ENCODE measurements at regions not wholly inside any gene's neighbourhood (a gene's known extent, or its start where the extent isn't known, plus 50 kb on each side); places are given as distances from the start of the nearest gene placed in this dataset.

GRCh38 chr4:53917729-53918128, 146.7 kb downstream of the CHIC2 start:
- TF ChIP-seq, protein P1, sequence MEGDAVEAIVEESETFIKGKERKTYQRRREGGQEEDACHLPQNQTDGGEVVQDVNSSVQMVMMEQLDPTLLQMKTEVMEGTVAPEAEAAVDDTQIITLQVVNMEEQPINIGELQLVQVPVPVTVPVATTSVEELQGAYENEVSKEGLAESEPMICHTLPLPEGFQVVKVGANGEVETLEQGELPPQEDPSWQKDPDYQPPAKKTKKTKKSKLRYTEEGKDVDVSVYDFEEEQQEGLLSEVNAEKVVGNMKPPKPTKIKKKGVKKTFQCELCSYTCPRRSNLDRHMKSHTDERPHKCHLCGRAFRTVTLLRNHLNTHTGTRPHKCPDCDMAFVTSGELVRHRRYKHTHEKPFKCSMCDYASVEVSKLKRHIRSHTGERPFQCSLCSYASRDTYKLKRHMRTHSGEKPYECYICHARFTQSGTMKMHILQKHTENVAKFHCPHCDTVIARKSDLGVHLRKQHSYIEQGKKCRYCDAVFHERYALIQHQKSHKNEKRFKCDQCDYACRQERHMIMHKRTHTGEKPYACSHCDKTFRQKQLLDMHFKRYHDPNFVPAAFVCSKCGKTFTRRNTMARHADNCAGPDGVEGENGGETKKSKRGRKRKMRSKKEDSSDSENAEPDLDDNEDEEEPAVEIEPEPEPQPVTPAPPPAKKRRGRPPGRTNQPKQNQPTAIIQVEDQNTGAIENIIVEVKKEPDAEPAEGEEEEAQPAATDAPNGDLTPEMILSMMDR (IDR thresholded peaks at IDR 0.05; ENCODE audit: poor library complexity), result no peak
- no peak for TF ChIP-seq EZH2phosphoT487 (IDR thresholded peaks at IDR 0.05; ENCODE audit: low read depth, severe bottlenecking, unreplicated experiment)
- no peak for TF ChIP-seq EZH2 (IDR thresholded peaks at IDR 0.05; ENCODE audit: borderline replicate concordance)
- no peak overlapping the region for H3K4me2 ChIP-seq

DNA sequence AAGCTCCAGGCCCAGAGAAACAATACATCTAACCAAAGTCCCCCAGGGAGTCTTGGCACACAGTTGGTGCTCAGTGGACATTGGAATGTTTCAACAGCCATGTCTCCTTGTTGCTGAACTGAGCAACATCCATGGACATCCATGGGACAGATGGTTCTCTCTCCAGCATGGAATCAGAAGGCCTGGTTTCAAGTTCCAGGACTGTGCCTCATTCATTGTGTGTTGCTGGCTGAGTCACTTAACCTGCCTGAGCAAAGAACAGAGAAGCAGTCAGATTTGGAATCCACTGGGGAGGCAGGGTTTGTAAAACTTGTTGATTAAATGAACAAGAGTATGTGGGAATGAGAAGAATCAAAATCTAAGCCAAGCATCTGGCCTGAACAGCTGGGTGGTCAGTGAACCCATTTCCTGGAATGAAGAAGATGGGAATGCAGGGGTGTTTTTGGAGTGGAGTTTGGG, 147.9 kb downstream of the CHIC2 start:
- Histone ChIP-seq H3K27ac (no peak overlapping the region), H3K4me3 (no peak overlapping the region), H3K79me2 (no peaks in the 10 kb centered on the region), H3K27me3 (no peaks in the 10 kb centered on the region), H3K4me2 (no peak overlapping the region), H4K20me1 (ENCODE audit: insufficient read depth, poor library complexity, severe bottlenecking) (no peaks in the 10 kb centered on the region), H3K4me1 (ENCODE audit: insufficient read depth) (no peaks in the 10 kb centered on the region), H3K36me3 (replicated peaks; ENCODE audit: insufficient read depth, low read depth) (no peaks in the 10 kb centered on the region), H3K9me3 (ENCODE audit: low read depth) (no peaks in the 10 kb centered on the region), H3K9me2 (replicated peaks; ENCODE audit: insufficient read depth) (no peaks in the 10 kb centered on the region), H2AFZ (no peak overlapping the region)
- TF ChIP-seq, protein P1 (IDR thresholded peaks at IDR 0.05; ENCODE audit: poor library complexity), result no peak
- TF ChIP-seq EZH2phosphoT487 (IDR thresholded peaks at IDR 0.05; ENCODE audit: low read depth, severe bottlenecking, unreplicated experiment), result no peak
- DNase-seq (ENCODE audit: low spot score), result no peak

More at GRCh38 chr4:53917729-53918128, 146.7 kb downstream of the CHIC2 start:
- no peaks in the 10 kb centered on the region for H3K27me3 ChIP-seq
- H3K9me3 ChIP-seq (ENCODE audit: low read depth), result no peaks in the 10 kb centered on the region
- no peaks in the 10 kb centered on the region for H3K36me3 ChIP-seq (replicated peaks; ENCODE audit: insufficient read depth, low read depth)
- H3K9me2 ChIP-seq (replicated peaks; ENCODE audit: insufficient read depth), result no peaks in the 10 kb centered on the region
- no peak overlapping the region for H3K4me3 ChIP-seq
- no peaks in the 10 kb centered on the region for H3K4me1 ChIP-seq (ENCODE audit: insufficient read depth)
- 28% methylated on average over 2 of the region's 2 CpGs for WGBS (ENCODE audit: low lambda C conversion rate, missing lambda C conversion rate)
- no peak overlapping the region for H3K27ac ChIP-seq
- no peaks in the 10 kb centered on the region for H3K79me2 ChIP-seq
- DNase-seq (ENCODE audit: low spot score), result no peak
- no peaks in the 10 kb centered on the region for H4K20me1 ChIP-seq (ENCODE audit: insufficient read depth, poor library complexity, severe bottlenecking)
- H2AFZ ChIP-seq, result no peak overlapping the region

DNA sequence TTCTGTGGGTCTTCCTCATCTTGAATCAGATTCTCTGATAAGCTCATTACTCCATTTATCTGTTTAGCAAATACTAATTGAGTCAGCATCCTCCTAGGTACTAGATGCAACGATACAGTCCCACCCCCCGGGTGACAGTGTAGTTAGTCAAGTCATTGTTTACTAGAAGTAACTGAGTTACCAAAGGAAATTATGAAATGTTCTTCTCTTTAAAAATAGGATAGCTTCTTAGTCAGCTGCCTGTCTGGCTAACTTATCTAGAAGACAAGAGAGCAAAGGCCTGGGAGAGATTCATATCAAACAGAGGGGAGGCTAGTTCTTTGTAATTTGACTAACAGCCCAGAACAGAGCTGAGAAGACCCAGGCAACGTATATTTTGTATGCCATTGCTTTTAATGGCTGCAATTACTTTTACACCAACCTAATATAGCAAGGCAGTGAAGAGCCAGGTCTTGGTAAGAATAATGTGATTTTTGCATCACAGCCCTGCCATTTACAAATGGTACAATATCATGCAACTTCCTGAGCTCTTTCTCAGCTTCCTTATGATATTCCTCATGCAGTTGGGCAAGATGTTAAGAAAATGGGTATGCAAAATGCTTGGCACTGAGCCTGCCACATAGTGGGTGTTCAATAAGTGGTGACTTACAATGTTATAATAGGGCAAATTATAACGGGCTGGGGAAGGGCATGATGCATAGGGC, 149.9 kb downstream of the CHIC2 start:
- H3K9me2 ChIP-seq (replicated peaks; ENCODE audit: insufficient read depth), result no peaks in the 10 kb centered on the region
- H2AFZ ChIP-seq, result no peak overlapping the region
- no peak overlapping the region for H3K27ac ChIP-seq
- no peak overlapping the region for H3K4me3 ChIP-seq
- peak; percentile 28 for DNase-seq (ENCODE audit: low spot score)
- no peaks in the 10 kb centered on the region for H3K9me3 ChIP-seq (ENCODE audit: low read depth)
- no peaks in the 10 kb centered on the region for H3K27me3 ChIP-seq
- no peak for TF ChIP-seq EZH2 (IDR thresholded peaks at IDR 0.05; ENCODE audit: borderline replicate concordance)
- H4K20me1 ChIP-seq (ENCODE audit: insufficient read depth, poor library complexity, severe bottlenecking), result no peaks in the 10 kb centered on the region
- H3K4me1 ChIP-seq (ENCODE audit: insufficient read depth), result no peaks in the 10 kb centered on the region
- H3K4me2 ChIP-seq, result no peak overlapping the region
- no peaks in the 10 kb centered on the region for H3K79me2 ChIP-seq
- no peaks in the 10 kb centered on the region for H3K36me3 ChIP-seq (replicated peaks; ENCODE audit: insufficient read depth, low read depth)
- whole genome bisulfite sequencing (ENCODE audit: low lambda C conversion rate, missing lambda C conversion rate), result 33% methylated on average over 4 of the region's 4 CpGs

DNA sequence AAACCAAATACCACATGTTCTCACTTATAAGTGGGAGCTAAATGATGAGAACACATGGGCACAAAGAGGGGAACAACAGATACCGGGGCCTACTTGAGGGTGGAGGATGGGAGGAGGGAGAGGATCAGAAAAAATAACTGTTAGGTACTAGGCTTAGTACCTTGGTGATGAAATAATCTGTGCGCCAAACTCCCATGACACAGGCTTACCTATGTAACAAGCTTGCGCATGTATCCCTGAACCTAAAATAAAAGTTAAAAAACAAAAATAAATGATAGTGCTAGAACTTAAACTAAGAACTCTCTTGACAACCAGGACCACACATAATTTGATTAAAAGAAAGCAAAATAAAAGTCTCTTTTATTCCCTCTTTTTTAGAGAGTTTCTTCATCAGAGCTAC, 150.6 kb downstream of the CHIC2 start:
- 93% methylated on average over 3 of the region's 3 CpGs for WGBS (ENCODE audit: low lambda C conversion rate, missing lambda C conversion rate)
- H3K4me3 ChIP-seq, result no peak overlapping the region
- H3K4me1 ChIP-seq (ENCODE audit: insufficient read depth), result peaks cover 5% of the 10 kb centered on the region
- H3K9me2 ChIP-seq (replicated peaks; ENCODE audit: insufficient read depth), result no peaks in the 10 kb centered on the region
- H3K36me3 ChIP-seq (replicated peaks; ENCODE audit: insufficient read depth, low read depth), result no peaks in the 10 kb centered on the region
- no peaks in the 10 kb centered on the region for H3K79me2 ChIP-seq
- no peak overlapping the region for H2AFZ ChIP-seq
- no peaks in the 10 kb centered on the region for H3K27me3 ChIP-seq
- no peaks in the 10 kb centered on the region for H4K20me1 ChIP-seq (ENCODE audit: insufficient read depth, poor library complexity, severe bottlenecking)
- no peaks in the 10 kb centered on the region for H3K9me3 ChIP-seq (ENCODE audit: low read depth)
- no peak overlapping the region for H3K27ac ChIP-seq
- no peak overlapping the region for H3K4me2 ChIP-seq
- DNase-seq (ENCODE audit: low spot score), result no peak
- TF ChIP-seq, protein P1 (IDR thresholded peaks at IDR 0.05; ENCODE audit: poor library complexity), result no peak
- TF ChIP-seq EZH2 (IDR thresholded peaks at IDR 0.05; ENCODE audit: borderline replicate concordance) (no peak), EZH2phosphoT487 (IDR thresholded peaks at IDR 0.05; ENCODE audit: low read depth, severe bottlenecking, unreplicated experiment) (no peak)

Measured in hepatocyte (in vitro differentiated cells).